VCaP (cell line): ENCODE measurements at regions not wholly inside any gene's neighbourhood (a gene's known extent, or its start where the extent isn't known, plus 50 kb on each side); places are given as distances from the start of the nearest gene placed in this dataset.

Source experiments
- H3K27ac ChIP-seq: fragments of 450-650 bp; 2 replicates; pipeline ENCODE4 v1.5.1; 2017
- TF ChIP-seq, protein P1 (sequence below): fragments of 450-650 bp; conservative IDR thresholded peaks from 2 replicates; pipeline ENCODE4 v1.5.1; 2017; ENCODE audit warnings: mild to moderate bottlenecking, moderate library complexity

- TF ChIP-seq, protein P1, sequence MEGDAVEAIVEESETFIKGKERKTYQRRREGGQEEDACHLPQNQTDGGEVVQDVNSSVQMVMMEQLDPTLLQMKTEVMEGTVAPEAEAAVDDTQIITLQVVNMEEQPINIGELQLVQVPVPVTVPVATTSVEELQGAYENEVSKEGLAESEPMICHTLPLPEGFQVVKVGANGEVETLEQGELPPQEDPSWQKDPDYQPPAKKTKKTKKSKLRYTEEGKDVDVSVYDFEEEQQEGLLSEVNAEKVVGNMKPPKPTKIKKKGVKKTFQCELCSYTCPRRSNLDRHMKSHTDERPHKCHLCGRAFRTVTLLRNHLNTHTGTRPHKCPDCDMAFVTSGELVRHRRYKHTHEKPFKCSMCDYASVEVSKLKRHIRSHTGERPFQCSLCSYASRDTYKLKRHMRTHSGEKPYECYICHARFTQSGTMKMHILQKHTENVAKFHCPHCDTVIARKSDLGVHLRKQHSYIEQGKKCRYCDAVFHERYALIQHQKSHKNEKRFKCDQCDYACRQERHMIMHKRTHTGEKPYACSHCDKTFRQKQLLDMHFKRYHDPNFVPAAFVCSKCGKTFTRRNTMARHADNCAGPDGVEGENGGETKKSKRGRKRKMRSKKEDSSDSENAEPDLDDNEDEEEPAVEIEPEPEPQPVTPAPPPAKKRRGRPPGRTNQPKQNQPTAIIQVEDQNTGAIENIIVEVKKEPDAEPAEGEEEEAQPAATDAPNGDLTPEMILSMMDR: no peak
- H3K27ac ChIP-seq: no peak overlapping the region
Measured at GRCh38 chrX:9087271-9088040, 53.5 kb upstream of the FAM9B start.

DNA sequence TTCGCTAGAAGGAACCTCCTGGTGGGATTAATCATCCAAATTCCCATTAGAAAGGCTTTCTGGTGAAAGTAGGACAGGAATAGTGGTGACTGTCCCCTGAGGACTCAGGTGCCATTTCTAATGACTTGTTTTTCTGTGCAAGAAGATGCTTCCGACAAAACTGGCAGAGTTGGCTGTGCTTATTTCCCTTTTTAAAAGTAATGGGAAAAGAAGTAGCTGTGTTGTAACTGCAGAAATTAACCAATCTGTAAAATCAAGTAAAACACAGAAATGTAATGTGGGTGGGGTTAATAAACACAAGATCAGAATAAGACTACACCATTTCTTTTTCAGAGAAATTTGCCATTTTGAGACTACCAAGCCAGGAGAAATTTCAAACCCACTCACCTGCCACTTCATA is 55.0 kb upstream of the FAM9B start:
- H3K27ac ChIP-seq: no peak overlapping the region
- TF ChIP-seq, protein P1: no peak

DNA sequence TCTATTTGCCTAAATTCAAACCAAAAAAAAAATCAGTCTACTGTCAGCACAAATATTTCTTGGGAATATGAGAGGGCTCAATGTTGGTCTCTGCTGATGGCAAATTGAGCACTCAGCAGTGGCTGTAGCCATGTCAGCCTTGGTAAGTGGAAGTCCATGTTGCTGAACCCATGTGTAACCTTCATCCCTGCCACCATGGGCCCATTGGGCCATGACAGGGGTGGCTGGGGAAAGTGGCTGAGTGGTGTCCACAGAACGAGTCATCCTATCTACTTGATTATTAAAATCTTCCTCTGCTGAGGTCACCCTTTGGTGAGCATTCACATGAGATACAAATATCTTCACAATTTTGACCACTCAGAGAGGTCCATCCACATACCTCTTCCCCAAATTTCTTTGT is 56.8 kb upstream of the FAM9B start:
- H3K27ac ChIP-seq: no peak overlapping the region

DNA sequence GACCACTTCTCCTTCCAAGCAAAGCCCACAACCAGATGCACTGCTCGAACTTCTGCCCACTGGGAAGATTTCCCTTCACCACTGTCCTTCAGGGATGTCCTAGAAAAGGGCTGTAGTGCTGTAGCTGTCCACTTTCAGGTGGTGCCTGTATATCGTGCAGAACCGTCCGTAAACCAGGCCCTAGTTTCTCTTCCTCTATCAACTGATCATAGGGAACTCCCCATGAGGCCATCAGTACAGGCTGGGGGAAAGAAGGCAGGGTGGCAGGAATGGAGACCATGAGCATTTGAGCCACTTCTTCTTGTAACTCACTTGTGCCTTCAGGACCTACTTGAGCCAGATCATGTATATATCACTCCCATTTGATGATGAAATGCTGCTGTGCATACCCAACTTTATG is 57.3 kb upstream of the FAM9B start:
- TF ChIP-seq, protein P1: no peak
- H3K27ac ChIP-seq: no peak overlapping the region

More for the DNA sequence above, 56.8 kb upstream of the FAM9B start:
- TF ChIP-seq, protein P1: no peak

DNA sequence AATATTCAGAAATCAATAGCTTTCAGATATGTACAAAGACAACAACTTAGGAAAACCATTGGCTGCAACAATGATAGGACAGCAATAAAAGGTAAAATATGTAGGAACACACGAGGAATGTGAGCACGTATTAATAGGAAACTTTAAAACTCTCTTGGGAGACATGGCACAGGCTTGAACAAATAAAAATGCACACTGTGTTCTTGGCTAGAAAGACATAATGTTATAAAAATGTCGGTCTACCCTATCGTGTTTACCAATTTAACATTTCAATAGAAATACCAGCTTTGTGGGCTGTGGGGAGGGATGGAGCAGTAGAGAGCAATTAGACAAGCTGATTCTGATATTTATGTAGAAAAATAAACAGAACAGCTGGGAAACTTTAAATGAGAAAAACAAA is 69.0 kb upstream of the FAM9B start:
- TF ChIP-seq, protein P1: no peak
- peak overlapping the region; percentile 79 for H3K27ac ChIP-seq

DNA sequence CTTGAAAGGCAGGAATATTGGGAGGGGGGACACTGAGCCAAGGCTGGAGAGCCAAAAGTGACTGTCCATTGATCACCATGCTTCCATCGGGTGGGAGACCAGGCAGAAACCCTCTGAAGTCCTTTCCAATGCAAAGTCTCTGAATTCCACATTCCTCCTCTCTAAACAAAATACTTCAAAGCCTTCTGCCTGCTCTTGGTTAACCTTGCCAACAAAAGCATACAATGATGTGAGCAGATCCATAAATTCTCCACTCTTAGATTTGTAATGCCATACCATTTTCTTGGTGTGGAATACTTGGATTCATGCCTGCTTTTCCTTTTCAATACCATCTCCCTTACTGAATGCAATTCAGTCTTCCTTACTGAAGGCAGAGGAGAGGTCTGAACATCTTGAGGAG is 74.1 kb upstream of the FAM9B start:
- H3K27ac ChIP-seq: peak overlapping the region; percentile 75
- TF ChIP-seq, protein P1: no peak

- no peak overlapping the region for H3K27ac ChIP-seq
- TF ChIP-seq, protein P1: no peak
Measured at GRCh38 chrX:9110808-9111207, 76.9 kb upstream of the FAM9B start.
